ENCODE measurements at regions not wholly inside any gene's neighbourhood (a gene's known extent, or its start where the extent isn't known, plus 50 kb on each side); places are given as distances from the start of the nearest gene placed in this dataset.
"Not testable (repeated sequence)": the region's sequence is repeated elsewhere in the genome, so short reads cannot be mapped to it uniquely, and the experiment has no call there.

- TF ChIP-seq POLR2A (IDR thresholded peaks at IDR 0.05; ENCODE audit: low read depth, low read length): no peak
- TF ChIP-seq SPI1 (IDR thresholded peaks at IDR 0.05; ENCODE audit: low read depth, low read length): no peak
- no peak for TF ChIP-seq POLR2AphosphoS5 (IDR thresholded peaks at IDR 0.05; ENCODE audit: low read depth, low read length)
- no peak for TF ChIP-seq PAX5 (IDR thresholded peaks at IDR 0.05; ENCODE audit: insufficient read depth, low read length, severe bottlenecking)
- no peak for TF ChIP-seq TAF1 (IDR thresholded peaks at IDR 0.05; ENCODE audit: low read depth, low read length)
- TF ChIP-seq POU2F2 (IDR thresholded peaks at IDR 0.05; ENCODE audit: low read depth, low read length): no peak
- FAIRE-seq (no peak), DNase-seq (ENCODE audit: insufficient read length, low spot score) (no peak)
Observed at GRCh38 chr12:67077617-67078016, 191.5 kb upstream of the CAND1 start.

- FAIRE-seq: no peak
- TF ChIP-seq POU2F2 (IDR thresholded peaks at IDR 0.05; ENCODE audit: low read depth, low read length) (no peak), POLR2AphosphoS5 (IDR thresholded peaks at IDR 0.05; ENCODE audit: low read depth, low read length) (no peak), SPI1 (IDR thresholded peaks at IDR 0.05; ENCODE audit: low read depth, low read length) (no peak), POLR2A (IDR thresholded peaks at IDR 0.05; ENCODE audit: low read depth, low read length) (no peak), PAX5 (IDR thresholded peaks at IDR 0.05; ENCODE audit: insufficient read depth, low read length, severe bottlenecking) (no peak), TAF1 (IDR thresholded peaks at IDR 0.05; ENCODE audit: low read depth, low read length) (no peak)
- DNase-seq (ENCODE audit: insufficient read length, low spot score): no peak
Observed at GRCh38 chr12:67078957-67079356, 190.2 kb upstream of the CAND1 start.

GRCh38 chr12:67080637-67081036, 188.5 kb upstream of the CAND1 start:
- no peak for DNase-seq (ENCODE audit: insufficient read length, low spot score)
- FAIRE-seq: no peak
- TF ChIP-seq POLR2A (IDR thresholded peaks at IDR 0.05; ENCODE audit: low read depth, low read length) (no peak), TAF1 (IDR thresholded peaks at IDR 0.05; ENCODE audit: low read depth, low read length) (no peak), PAX5 (IDR thresholded peaks at IDR 0.05; ENCODE audit: insufficient read depth, low read length, severe bottlenecking) (no peak), POU2F2 (IDR thresholded peaks at IDR 0.05; ENCODE audit: low read depth, low read length) (no peak), POLR2AphosphoS5 (IDR thresholded peaks at IDR 0.05; ENCODE audit: low read depth, low read length) (no peak)

- DNase-seq (ENCODE audit: insufficient read length, low spot score) (no peak), FAIRE-seq (no peak)
- TF ChIP-seq POLR2AphosphoS5 (IDR thresholded peaks at IDR 0.05; ENCODE audit: low read depth, low read length) (no peak), POU2F2 (IDR thresholded peaks at IDR 0.05; ENCODE audit: low read depth, low read length) (no peak), POLR2A (IDR thresholded peaks at IDR 0.05; ENCODE audit: low read depth, low read length) (no peak), TAF1 (IDR thresholded peaks at IDR 0.05; ENCODE audit: low read depth, low read length) (no peak), PAX5 (IDR thresholded peaks at IDR 0.05; ENCODE audit: insufficient read depth, low read length, severe bottlenecking) (no peak), SPI1 (IDR thresholded peaks at IDR 0.05; ENCODE audit: low read depth, low read length) (no peak)
Observed at GRCh38 chr12:67082221-67082620, 186.9 kb upstream of the CAND1 start.

DNA sequence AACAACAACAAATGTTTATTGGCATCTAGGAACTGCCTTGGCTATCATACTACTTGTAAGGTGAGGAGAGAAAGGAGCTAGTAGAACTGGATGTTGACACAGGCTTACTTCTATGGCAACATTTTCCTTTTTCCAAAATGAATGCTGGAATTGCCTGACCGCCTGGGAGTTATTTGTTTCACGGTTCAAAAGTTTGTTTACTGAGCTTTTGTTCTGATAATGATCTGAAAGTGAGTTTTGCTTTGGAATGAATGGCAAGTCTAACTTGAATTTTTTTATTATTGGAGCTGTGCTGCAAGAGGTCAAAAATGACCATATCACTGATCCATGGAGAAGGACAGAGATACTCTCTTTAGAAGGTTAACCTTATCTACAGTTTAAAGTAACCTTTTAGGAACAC, 183.5 kb upstream of the CAND1 start:
- no peak for DNase-seq (ENCODE audit: insufficient read length, low spot score)
- FAIRE-seq: no peak
- TF ChIP-seq POLR2A (IDR thresholded peaks at IDR 0.05; ENCODE audit: low read depth, low read length) (no peak), TAF1 (IDR thresholded peaks at IDR 0.05; ENCODE audit: low read depth, low read length) (no peak), POU2F2 (IDR thresholded peaks at IDR 0.05; ENCODE audit: low read depth, low read length) (no peak), PAX5 (IDR thresholded peaks at IDR 0.05; ENCODE audit: insufficient read depth, low read length, severe bottlenecking) (no peak), SPI1 (IDR thresholded peaks at IDR 0.05; ENCODE audit: low read depth, low read length) (no peak), POLR2AphosphoS5 (IDR thresholded peaks at IDR 0.05; ENCODE audit: low read depth, low read length) (no peak)

GRCh38 chr12:67086116-67086515, 183.0 kb upstream of the CAND1 start:
- FAIRE-seq: no peak
- no peak for TF ChIP-seq SPI1 (IDR thresholded peaks at IDR 0.05; ENCODE audit: low read depth, low read length)
- TF ChIP-seq TAF1 (IDR thresholded peaks at IDR 0.05; ENCODE audit: low read depth, low read length): no peak
- no peak for TF ChIP-seq PAX5 (IDR thresholded peaks at IDR 0.05; ENCODE audit: insufficient read depth, low read length, severe bottlenecking)
- TF ChIP-seq POU2F2 (IDR thresholded peaks at IDR 0.05; ENCODE audit: low read depth, low read length): no peak
- no peak for TF ChIP-seq POLR2A (IDR thresholded peaks at IDR 0.05; ENCODE audit: low read depth, low read length)
- no peak for TF ChIP-seq POLR2AphosphoS5 (IDR thresholded peaks at IDR 0.05; ENCODE audit: low read depth, low read length)

GRCh38 chr12:67088401-67089118, 180.6 kb upstream of the CAND1 start:
- DNase-seq (ENCODE audit: insufficient read length, low spot score) (no peak), FAIRE-seq (no peak)
- no peak for TF ChIP-seq POLR2AphosphoS5 (IDR thresholded peaks at IDR 0.05; ENCODE audit: low read depth, low read length)

More at GRCh38 chr12:67086116-67086515, 183.0 kb upstream of the CAND1 start:
- DNase-seq (ENCODE audit: insufficient read length, low spot score): no peak

DNA sequence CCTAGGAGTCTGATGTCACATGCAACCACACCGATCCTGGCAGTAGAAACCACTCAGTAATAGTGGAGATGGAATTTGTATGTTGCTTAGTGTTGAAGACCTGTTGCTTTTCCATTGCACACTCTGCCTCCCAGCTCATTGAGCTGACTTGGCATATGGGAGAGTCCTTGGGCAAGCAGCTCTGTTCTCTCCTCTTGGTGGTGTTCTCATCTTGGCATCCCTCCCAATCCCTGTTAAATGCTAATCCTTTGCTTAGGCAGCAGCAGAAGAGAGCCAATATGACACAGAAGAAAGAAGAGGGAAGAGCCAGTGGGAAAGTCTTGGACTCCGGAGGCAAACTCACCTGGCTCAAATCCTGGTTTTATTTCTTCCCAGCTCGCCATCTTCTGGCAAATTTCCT, 178.0 kb upstream of the CAND1 start:
- TF ChIP-seq TAF1 (IDR thresholded peaks at IDR 0.05; ENCODE audit: low read depth, low read length): no peak
- TF ChIP-seq POLR2A (IDR thresholded peaks at IDR 0.05; ENCODE audit: low read depth, low read length): no peak
- TF ChIP-seq POLR2AphosphoS5 (IDR thresholded peaks at IDR 0.05; ENCODE audit: low read depth, low read length): no peak
- no peak for TF ChIP-seq PAX5 (IDR thresholded peaks at IDR 0.05; ENCODE audit: insufficient read depth, low read length, severe bottlenecking)
- no peak for TF ChIP-seq SPI1 (IDR thresholded peaks at IDR 0.05; ENCODE audit: low read depth, low read length)
- TF ChIP-seq POU2F2 (IDR thresholded peaks at IDR 0.05; ENCODE audit: low read depth, low read length): no peak
- no peak for FAIRE-seq
- no peak for DNase-seq (ENCODE audit: insufficient read length, low spot score)

DNA sequence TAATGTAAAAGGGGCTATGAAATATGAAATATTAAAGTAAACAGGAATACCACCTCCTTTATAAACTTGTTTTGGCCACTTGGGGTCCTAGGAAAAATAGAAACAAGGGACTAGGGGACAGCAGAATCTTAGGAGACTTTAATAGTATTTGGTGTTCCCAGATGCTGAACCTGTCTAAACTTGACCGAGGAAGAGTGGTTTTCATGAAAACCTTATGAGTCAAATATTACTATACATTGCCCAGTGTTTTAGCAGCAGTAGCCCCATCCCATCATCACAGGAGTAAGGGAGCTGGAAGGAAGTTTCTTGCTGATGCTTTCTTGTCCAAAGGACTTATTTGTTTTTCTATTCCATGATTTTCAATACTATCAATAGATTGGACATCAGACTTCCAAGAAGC, 177.5 kb upstream of the CAND1 start:
- TF ChIP-seq POLR2A (IDR thresholded peaks at IDR 0.05; ENCODE audit: low read depth, low read length) (no peak), PAX5 (IDR thresholded peaks at IDR 0.05; ENCODE audit: insufficient read depth, low read length, severe bottlenecking) (no peak), SPI1 (IDR thresholded peaks at IDR 0.05; ENCODE audit: low read depth, low read length) (no peak)
- DNase-seq (ENCODE audit: insufficient read length, low spot score): no peak
- no peak for FAIRE-seq

DNA sequence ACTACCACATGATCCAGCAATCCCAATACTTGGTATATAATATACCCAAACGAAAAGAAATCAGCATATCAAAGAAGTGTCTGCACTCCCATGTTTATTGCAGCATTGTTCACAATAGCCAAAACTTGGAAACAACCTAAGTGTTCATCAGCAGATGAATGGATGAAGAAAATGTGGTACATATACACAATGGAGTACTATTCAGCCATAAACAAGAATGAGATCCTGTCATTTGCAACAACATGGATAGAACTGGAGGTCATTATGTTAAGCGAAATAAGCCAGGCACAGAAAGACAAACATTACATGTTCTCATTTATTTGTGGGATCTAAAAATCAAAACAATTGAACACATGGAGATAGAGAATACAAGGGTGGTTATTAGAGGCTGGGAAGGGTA, 176.2 kb upstream of the CAND1 start:
- not testable (repeated sequence) for DNase-seq (ENCODE audit: insufficient read length, low spot score); FAIRE-seq

All from GM12891 (cell line).